ENCODE measurements at regions not wholly inside any gene's neighbourhood (a gene's known extent, or its start where the extent isn't known, plus 50 kb on each side); places are given as distances from the start of the nearest gene placed in this dataset.
"Not testable (repeated sequence)": the region's sequence is repeated elsewhere in the genome, so short reads cannot be mapped to it uniquely, and the experiment has no call there.

GRCh38 chr2:16243411-16243996 is 303.2 kb downstream of the MYCN start:
- DNase-seq (ENCODE audit: low read depth in 3 of 3) = no peak

- no peak for DNase-seq (ENCODE audit: low read depth in 3 of 3)
Measured at GRCh38 chr2:16242906-16243305, 302.6 kb downstream of the MYCN start.

- DNase-seq (ENCODE audit: low read depth in 3 of 3) = no peak
Measured at GRCh38 chr2:16241166-16242160, 301.1 kb downstream of the MYCN start.

- no peak for DNase-seq (ENCODE audit: low read depth in 3 of 3)
Measured at GRCh38 chr2:16240402-16240801, 300.1 kb downstream of the MYCN start.

GRCh38 chr2:16239296-16239850 is 299.0 kb downstream of the MYCN start:
- no peak for DNase-seq (ENCODE audit: low read depth in 3 of 3)

GRCh38 chr2:16238786-16239185 is 298.4 kb downstream of the MYCN start:
- DNase-seq (ENCODE audit: low read depth in 3 of 3) = no peak

- DNase-seq (ENCODE audit: low read depth in 3 of 3) = no peak
Measured at GRCh38 chr2:16238001-16238761, 297.8 kb downstream of the MYCN start.

GRCh38 chr2:16235747-16236146 is 295.4 kb downstream of the MYCN start:
- DNase-seq (ENCODE audit: low read depth in 3 of 3) = no peak

GRCh38 chr2:16235291-16235690 is 294.9 kb downstream of the MYCN start:
- DNase-seq (ENCODE audit: low read depth in 3 of 3) = not testable (repeated sequence)

- no peak for DNase-seq (ENCODE audit: low read depth in 3 of 3)
Measured at GRCh38 chr2:16228951-16229350, 288.6 kb downstream of the MYCN start.

- DNase-seq (ENCODE audit: low read depth in 3 of 3) = no peak
Measured at GRCh38 chr2:16228471-16228870, 288.1 kb downstream of the MYCN start.

GRCh38 chr2:16227811-16228462 is 287.6 kb downstream of the MYCN start:
- no peak for DNase-seq (ENCODE audit: low read depth in 3 of 3)

- no peak for DNase-seq (ENCODE audit: low read depth in 3 of 3)
Measured at GRCh38 chr2:16226943-16227664, 286.8 kb downstream of the MYCN start.

GRCh38 chr2:16226381-16226780 is 286.0 kb downstream of the MYCN start:
- DNase-seq (ENCODE audit: low read depth in 3 of 3) = no peak

- DNase-seq (ENCODE audit: low read depth in 3 of 3) = no peak
Measured at GRCh38 chr2:16225545-16225944, 285.2 kb downstream of the MYCN start.

- DNase-seq (ENCODE audit: low read depth in 3 of 3) = no peak
Measured at GRCh38 chr2:16225071-16225470, 284.7 kb downstream of the MYCN start.

- no peak for DNase-seq (ENCODE audit: low read depth in 3 of 3)
Measured at GRCh38 chr2:16224298-16225045, 284.1 kb downstream of the MYCN start.

- no peak for DNase-seq (ENCODE audit: low read depth in 3 of 3)
Measured at GRCh38 chr2:16223841-16224177, 283.5 kb downstream of the MYCN start.

GRCh38 chr2:16223161-16223840 is 283.0 kb downstream of the MYCN start:
- DNase-seq (ENCODE audit: low read depth in 3 of 3) = no peak

- DNase-seq (ENCODE audit: low read depth in 3 of 3) = no peak
Measured at GRCh38 chr2:16222326-16222725, 282.0 kb downstream of the MYCN start.

Measured in stimulated activated CD4-positive, alpha-beta T cell treated with anti-CD3 and anti-CD28 coated beads, TNF-alpha, amount 100 ng/mL, for 4 hours (primary cell).